Vagina (tissue), 2 donors: ENCODE measurements at regions not wholly inside any gene's neighbourhood (a gene's known extent, or its start where the extent isn't known, plus 50 kb on each side); places are given as distances from the start of the nearest gene placed in this dataset.

Source experiments
- DNase-seq, 2 donors: peaks; one replicate each; pipeline ENCODE4 v3.0.0-alpha.2; 2017; ENCODE audit errors: extremely low spot score in 2 of 2
- H3K27ac ChIP-seq: fragments of 200-600 bp; sonication (generic); one replicate; pipeline ENCODE4 v1.5.1; 2019
- H3K27me3 ChIP-seq: fragments of 200-600 bp; sonication (generic); one replicate; pipeline ENCODE4 v1.5.1; 2019
- H3K36me3 ChIP-seq, 2 donors: fragments of 200-600 bp; sonication (generic); one replicate each; pipeline ENCODE4 v1.5.1; 2017 to 2019
- H3K4me1 ChIP-seq: fragments of 200-600 bp; sonication (generic); one replicate; pipeline ENCODE4 v1.5.1; 2019
- H3K4me3 ChIP-seq, 2 donors: fragments of 200-600 bp; sonication (generic); 1 replicate in 1 of 2; 2 replicates in 1 of 2; pipeline ENCODE4 v1.5.1; 2016 to 2019
- H3K9me3 ChIP-seq: fragments of 200-600 bp; sonication (generic); one replicate; pipeline ENCODE4 v1.5.1; 2019
- CTCF ChIP-seq, 3 experiments: fragments of 450-650 bp in 2 of 3; fragments of 200-600 bp in 1 of 3; sonication (generic) in 1 of 3; IDR thresholded peaks; one replicate each; pipeline ENCODE4 v1.5.1; 2017 to 2019; ENCODE audit warnings: antibody characterized with exemption in 3 of 3, mild to moderate bottlenecking in 2 of 3, moderate library complexity in 2 of 3
- POLR2A ChIP-seq, 2 donors: fragments of 450-650 bp; IDR thresholded peaks; one replicate each; pipeline ENCODE4 v1.6.1; 2017; ENCODE audit warnings: antibody characterized with exemption in 2 of 2, mild to moderate bottlenecking in 2 of 2, moderate library complexity in 2 of 2
- POLR2AphosphoS5 ChIP-seq, 2 donors: sonication (generic); formaldehyde crosslinking; IDR thresholded peaks; one replicate each; pipeline ENCODE4 v1.9.0; 2017; ENCODE audit warnings: antibody characterized with exemption in 2 of 2, mild to moderate bottlenecking in 2 of 2, low read depth in 1 of 2; ENCODE audit not compliant: insufficient read depth in 1 of 2
- intact Hi-C: fragments of 100-400 bp; cut with DNase I; formaldehyde crosslinking; loops from one replicate; pipeline ENCODE4 v1.15.1; 2023

- no peak overlapping the region for H3K4me3 ChIP-seq
- no peak for DNase-seq
- no peaks in the 10 kb centered on the region for H3K36me3 ChIP-seq
- no peak overlapping the region for H3K27ac ChIP-seq
- no peaks in the 10 kb centered on the region for H3K4me1 ChIP-seq
- H3K27me3 ChIP-seq: no peaks in the 10 kb centered on the region
- TF ChIP-seq POLR2A (IDR thresholded peaks at IDR 0.05) (no peak), POLR2AphosphoS5 (IDR thresholded peaks at IDR 0.05; ENCODE audit: insufficient read depth in 1 of 2, low read depth in 1 of 2) (no peak), CTCF (IDR thresholded peaks at IDR 0.05) (no peak)
- H3K9me3 ChIP-seq: no peaks in the 10 kb centered on the region
- intact Hi-C loops: no loop called here
Observed at GRCh38 chr2:59727121-59727590, 826.3 kb downstream of the BCL11A start.

GRCh38 chr2:59726228-59727120 is 827.0 kb downstream of the BCL11A start:
- Histone ChIP-seq H3K27ac (no peak overlapping the region), H3K9me3 (no peaks in the 10 kb centered on the region), H3K36me3 (no peaks in the 10 kb centered on the region), H3K4me1 (no peaks in the 10 kb centered on the region), H3K4me3 (no peak overlapping the region), H3K27me3 (no peaks in the 10 kb centered on the region)
- no peak for TF ChIP-seq CTCF (IDR thresholded peaks at IDR 0.05)
- no peak for TF ChIP-seq POLR2A (IDR thresholded peaks at IDR 0.05)
- TF ChIP-seq POLR2AphosphoS5 (IDR thresholded peaks at IDR 0.05; ENCODE audit: insufficient read depth in 1 of 2, low read depth in 1 of 2): no peak
- DNase-seq: no peak
- intact Hi-C loops: no loop called here

- H3K27me3 ChIP-seq: no peaks in the 10 kb centered on the region
- DNase-seq: no peak
- H3K36me3 ChIP-seq: no peaks in the 10 kb centered on the region
- no peak overlapping the region for H3K4me3 ChIP-seq
- no peaks in the 10 kb centered on the region for H3K9me3 ChIP-seq
- intact Hi-C loops: no loop called here
- H3K27ac ChIP-seq: no peak overlapping the region
- no peaks in the 10 kb centered on the region for H3K4me1 ChIP-seq
- TF ChIP-seq POLR2A (IDR thresholded peaks at IDR 0.05): no peak
- TF ChIP-seq CTCF (IDR thresholded peaks at IDR 0.05): no peak
- TF ChIP-seq POLR2AphosphoS5 (IDR thresholded peaks at IDR 0.05; ENCODE audit: insufficient read depth in 1 of 2, low read depth in 1 of 2): no peak
Observed at GRCh38 chr2:59724746-59725145, 828.7 kb downstream of the BCL11A start.

GRCh38 chr2:59720296-59720866 is 833.1 kb downstream of the BCL11A start:
- intact Hi-C loops: no loop called here
- no peaks in the 10 kb centered on the region for H3K4me1 ChIP-seq
- H3K4me3 ChIP-seq: no peak overlapping the region
- no peaks in the 10 kb centered on the region for H3K36me3 ChIP-seq
- TF ChIP-seq POLR2A (IDR thresholded peaks at IDR 0.05) (no peak), POLR2AphosphoS5 (IDR thresholded peaks at IDR 0.05; ENCODE audit: insufficient read depth in 1 of 2, low read depth in 1 of 2) (no peak), CTCF (IDR thresholded peaks at IDR 0.05) (no peak)
- H3K27me3 ChIP-seq: no peaks in the 10 kb centered on the region
- no peak for DNase-seq
- no peaks in the 10 kb centered on the region for H3K9me3 ChIP-seq
- H3K27ac ChIP-seq: no peak overlapping the region

GRCh38 chr2:59713577-59713976 is 839.9 kb downstream of the BCL11A start:
- no peaks in the 10 kb centered on the region for H3K4me1 ChIP-seq
- H3K9me3 ChIP-seq: no peaks in the 10 kb centered on the region
- no peak for DNase-seq
- no peak overlapping the region for H3K4me3 ChIP-seq
- no peak overlapping the region for H3K27ac ChIP-seq
- intact Hi-C loops: no loop called here
- H3K27me3 ChIP-seq: no peaks in the 10 kb centered on the region
- H3K36me3 ChIP-seq: no peaks in the 10 kb centered on the region
- TF ChIP-seq POLR2AphosphoS5 (IDR thresholded peaks at IDR 0.05; ENCODE audit: insufficient read depth in 1 of 2, low read depth in 1 of 2) (no peak), CTCF (IDR thresholded peaks at IDR 0.05) (no peak), POLR2A (IDR thresholded peaks at IDR 0.05) (no peak)
